Brain microvascular endothelial cell (primary cell): ENCODE measurements at regions not wholly inside any gene's neighbourhood (a gene's known extent, or its start where the extent isn't known, plus 50 kb on each side); places are given as distances from the start of the nearest gene placed in this dataset.

ENCODE experiments used
- DNase-seq: peaks from one replicate; pipeline ENCODE4 v3.0.0-alpha.2; 2020
- H3K27ac ChIP-seq: fragments of 250-450 bp; sonication (Bioruptor Pico); 2 replicates; pipeline ENCODE4 v1.5.1; 2020; ENCODE audit warnings: mild to moderate bottlenecking, moderate library complexity
- H3K27me3 ChIP-seq: fragments of 250-450 bp; sonication (Bioruptor Pico); replicated peaks from 2 replicates; pipeline ENCODE4 v1.5.1; 2020; ENCODE audit warnings: mild to moderate bottlenecking
- H3K36me3 ChIP-seq: fragments of 250-450 bp; sonication (Bioruptor Pico); replicated peaks from 2 replicates; pipeline ENCODE4 v1.5.1; 2020; ENCODE audit warnings: mild to moderate bottlenecking
- H3K4me3 ChIP-seq: 2 replicates; pipeline ENCODE4 v1.5.1; 2011; ENCODE audit warnings: low read depth, mild to moderate bottlenecking, control low read depth, low read length, moderate library complexity
- in situ Hi-C: cut with HindIII; loops from 2 replicates; pipeline ENCODE4 v1.10.0; 2017; ENCODE audit warnings: low sequenced_read_pairs, low pct_ligation_motif_present
- TF ChIP-seq, protein P1 (sequence below): IDR thresholded peaks from 2 replicates; pipeline ENCODE4 v1.5.1; 2011; ENCODE audit warnings: low read depth, mild to moderate bottlenecking, moderate library complexity, low read length, control low read depth, inconsistent platforms; ENCODE audit errors: missing control alignments

GRCh38 chrX:75673468-75673867, 111.6 kb downstream of the MAGEE2 start:
- no peaks in the 10 kb centered on the region for H3K27me3 ChIP-seq
- no peak overlapping the region for H3K27ac ChIP-seq
- H3K4me3 ChIP-seq, result no peak overlapping the region
- in situ Hi-C loops, result no loop called here
- TF ChIP-seq, protein P1, sequence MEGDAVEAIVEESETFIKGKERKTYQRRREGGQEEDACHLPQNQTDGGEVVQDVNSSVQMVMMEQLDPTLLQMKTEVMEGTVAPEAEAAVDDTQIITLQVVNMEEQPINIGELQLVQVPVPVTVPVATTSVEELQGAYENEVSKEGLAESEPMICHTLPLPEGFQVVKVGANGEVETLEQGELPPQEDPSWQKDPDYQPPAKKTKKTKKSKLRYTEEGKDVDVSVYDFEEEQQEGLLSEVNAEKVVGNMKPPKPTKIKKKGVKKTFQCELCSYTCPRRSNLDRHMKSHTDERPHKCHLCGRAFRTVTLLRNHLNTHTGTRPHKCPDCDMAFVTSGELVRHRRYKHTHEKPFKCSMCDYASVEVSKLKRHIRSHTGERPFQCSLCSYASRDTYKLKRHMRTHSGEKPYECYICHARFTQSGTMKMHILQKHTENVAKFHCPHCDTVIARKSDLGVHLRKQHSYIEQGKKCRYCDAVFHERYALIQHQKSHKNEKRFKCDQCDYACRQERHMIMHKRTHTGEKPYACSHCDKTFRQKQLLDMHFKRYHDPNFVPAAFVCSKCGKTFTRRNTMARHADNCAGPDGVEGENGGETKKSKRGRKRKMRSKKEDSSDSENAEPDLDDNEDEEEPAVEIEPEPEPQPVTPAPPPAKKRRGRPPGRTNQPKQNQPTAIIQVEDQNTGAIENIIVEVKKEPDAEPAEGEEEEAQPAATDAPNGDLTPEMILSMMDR, result no peak
- H3K36me3 ChIP-seq, result no peaks in the 10 kb centered on the region
- no peak for DNase-seq

DNA sequence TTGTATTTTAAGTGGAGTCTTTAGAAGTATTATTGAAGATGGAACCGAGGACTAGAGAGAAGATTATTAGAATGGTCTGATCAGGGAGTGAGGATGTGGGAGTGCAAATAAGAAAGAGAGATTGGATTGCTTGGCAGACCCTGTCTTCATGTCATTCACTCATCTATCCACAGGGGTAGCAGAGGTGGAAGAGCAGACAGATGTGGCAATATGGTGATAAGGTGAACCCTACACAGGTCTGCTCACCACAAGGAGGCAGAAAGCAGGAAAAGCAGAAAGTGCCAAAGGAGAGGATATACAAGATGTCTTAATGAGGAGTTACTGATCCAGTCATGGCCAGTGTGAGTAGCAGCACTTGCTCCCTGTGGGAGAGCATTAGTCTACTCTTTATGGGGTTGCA, 129.4 kb downstream of the MAGEE2 start:
- Histone ChIP-seq H3K27ac (no peak overlapping the region), H3K36me3 (no peaks in the 10 kb centered on the region), H3K27me3 (no peaks in the 10 kb centered on the region), H3K4me3 (no peak overlapping the region)
- in situ Hi-C loops, result no loop called here
- TF ChIP-seq, protein P1, result no peak
- no peak for DNase-seq

- DNase-seq, result no peak
Measured at GRCh38 chrX:75649829-75650228, 127.0 kb upstream of the ZDHHC15 start.

DNA sequence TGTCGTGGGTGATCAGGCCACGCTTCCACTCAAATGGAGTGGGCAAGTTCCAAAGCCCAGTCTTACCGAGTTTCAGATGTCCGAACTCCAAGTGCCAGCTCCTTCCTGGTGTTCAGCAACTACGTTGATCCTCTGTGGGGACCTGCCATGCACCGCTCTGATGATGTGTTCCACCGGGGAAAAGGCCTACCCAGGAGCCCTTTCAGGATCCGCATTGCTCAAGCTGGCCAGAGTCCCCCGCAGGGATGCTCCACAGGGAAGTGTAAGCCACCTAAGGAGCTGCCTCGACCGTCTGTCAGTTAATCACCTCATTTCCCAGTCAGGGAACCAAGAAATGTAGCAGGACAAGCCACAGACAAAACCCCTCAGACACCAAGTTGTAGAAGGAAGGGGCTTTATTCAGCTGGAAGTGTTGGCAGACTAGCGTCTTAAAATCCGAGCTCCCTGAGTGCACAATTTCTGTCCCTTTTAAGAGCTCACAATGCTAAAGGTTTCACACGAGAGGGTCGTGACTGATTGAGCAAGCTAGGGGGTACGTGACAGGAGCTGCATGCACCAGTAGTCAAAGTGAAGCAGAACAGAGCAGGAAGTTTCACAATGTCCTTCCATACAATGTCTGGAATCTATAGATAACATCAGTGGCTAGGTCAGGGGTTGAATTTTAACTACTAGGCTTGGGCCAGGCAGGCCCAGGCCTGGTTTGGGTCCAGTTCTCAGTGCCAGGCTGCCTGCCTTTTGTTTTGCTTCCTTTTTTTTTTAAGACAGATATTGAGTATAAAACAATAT, 126.2 kb upstream of the ZDHHC15 start:
- TF ChIP-seq, protein P1, result no peak
- H3K27ac ChIP-seq, result no peak overlapping the region
- H3K36me3 ChIP-seq, result no peaks in the 10 kb centered on the region
- in situ Hi-C loops, result no loop called here
- no peak overlapping the region for H3K4me3 ChIP-seq
- no peaks in the 10 kb centered on the region for H3K27me3 ChIP-seq
- no peak for DNase-seq

More at GRCh38 chrX:75649829-75650228, 127.0 kb upstream of the ZDHHC15 start:
- no peak overlapping the region for H3K4me3 ChIP-seq
- H3K27ac ChIP-seq, result no peak overlapping the region
- TF ChIP-seq, protein P1, result no peak
- in situ Hi-C loops, result no loop called here
- H3K27me3 ChIP-seq, result no peaks in the 10 kb centered on the region
- no peaks in the 10 kb centered on the region for H3K36me3 ChIP-seq

DNA sequence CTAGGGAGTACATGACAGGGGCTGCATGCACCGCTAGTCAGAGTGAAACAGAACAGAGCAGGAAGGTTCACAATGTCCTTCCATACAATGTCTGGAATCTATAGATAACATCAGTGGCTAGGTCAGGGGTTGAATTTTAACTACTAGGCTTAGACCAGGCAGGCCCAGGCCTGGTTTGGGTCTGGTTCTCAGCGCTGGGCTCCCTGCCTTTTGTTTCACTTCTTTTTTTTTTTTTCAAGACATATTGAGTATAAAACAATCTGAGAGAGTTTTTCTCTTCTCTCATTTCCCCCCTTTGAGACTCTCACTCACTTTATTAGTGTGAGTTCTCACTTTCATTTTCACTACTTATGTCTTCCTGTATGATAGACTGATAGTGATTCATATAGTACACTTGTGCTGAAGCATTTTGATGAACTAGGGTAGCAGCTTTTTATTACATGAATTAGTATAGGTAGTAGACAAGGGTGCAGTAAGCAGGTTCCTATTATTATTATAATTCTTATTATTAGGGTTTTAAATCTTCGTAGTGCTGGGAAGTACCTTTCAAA, 120.0 kb upstream of the ZDHHC15 start:
- Histone ChIP-seq H3K27me3 (no peaks in the 10 kb centered on the region), H3K4me3 (no peak overlapping the region), H3K27ac (no peak overlapping the region), H3K36me3 (no peaks in the 10 kb centered on the region)
- in situ Hi-C loops, result no loop called here
- TF ChIP-seq, protein P1, result no peak
- no peak for DNase-seq
